NCI-H526 (cell line): ENCODE measurements at regions not wholly inside any gene's neighbourhood (a gene's known extent, or its start where the extent isn't known, plus 50 kb on each side); places are given as distances from the start of the nearest gene placed in this dataset.

ENCODE experiments used
- DNase-seq, 2 experiments: peaks; one replicate each; lab custom pipeline; 2025; lab: John Stamatoyannopoulos, UW

- no peak for DNase-seq
Measured at GRCh38 chr5:143561219-143561618, 157.7 kb upstream of the NR3C1 start.

- DNase-seq, result peak; percentile 45 to 52
Measured at GRCh38 chr5:143560378-143560777, 156.9 kb upstream of the NR3C1 start.

- no peak for DNase-seq
Measured at GRCh38 chr5:143559586-143560109, 156.2 kb upstream of the NR3C1 start.

- no peak for DNase-seq
Measured at GRCh38 chr5:143558048-143558447, 154.6 kb upstream of the NR3C1 start.

GRCh38 chr5:143557061-143557818 lies 153.8 kb upstream of the NR3C1 start:
- peak in 1 of 2 experiments; percentile 3 for DNase-seq

- no peak for DNase-seq
Measured at GRCh38 chr5:143554918-143555477, 151.5 kb upstream of the NR3C1 start.

- no peak for DNase-seq
Measured at GRCh38 chr5:143554187-143554717, 150.8 kb upstream of the NR3C1 start.

GRCh38 chr5:143552680-143553079 lies 149.2 kb upstream of the NR3C1 start:
- no peak for DNase-seq

- no peak for DNase-seq
Measured at GRCh38 chr5:143551820-143552251, 148.3 kb upstream of the NR3C1 start.

- no peak for DNase-seq
Measured at GRCh38 chr5:143550986-143551630, 147.6 kb upstream of the NR3C1 start.

- DNase-seq, result no peak
Measured at GRCh38 chr5:143547342-143547741, 143.9 kb upstream of the NR3C1 start.

- no peak for DNase-seq
Measured at GRCh38 chr5:143546394-143546793, 142.9 kb upstream of the NR3C1 start.

- DNase-seq, result no peak
Measured at GRCh38 chr5:143544606-143545005, 141.1 kb upstream of the NR3C1 start.

GRCh38 chr5:143543358-143544255 lies 140.1 kb upstream of the NR3C1 start:
- no peak for DNase-seq

GRCh38 chr5:143542798-143543144 lies 139.3 kb upstream of the NR3C1 start:
- no peak for DNase-seq

GRCh38 chr5:143541943-143542797 lies 138.7 kb upstream of the NR3C1 start:
- DNase-seq, result no peak

- no peak for DNase-seq
Measured at GRCh38 chr5:143539742-143540141, 136.3 kb upstream of the NR3C1 start.

- DNase-seq, result no peak
Measured at GRCh38 chr5:143537056-143537455, 133.6 kb upstream of the NR3C1 start.

GRCh38 chr5:143536364-143536763 lies 132.9 kb upstream of the NR3C1 start:
- DNase-seq, result no peak

- DNase-seq, result no peak
Measured at GRCh38 chr5:143534761-143535154, 131.3 kb upstream of the NR3C1 start.
